ENCODE measurements at regions not wholly inside any gene's neighbourhood (a gene's known extent, or its start where the extent isn't known, plus 50 kb on each side); places are given as distances from the start of the nearest gene placed in this dataset.

- DNase-seq: no peak
- Histone ChIP-seq H3K18ac (ENCODE audit: low read depth in 1 of 2, low read length in 2 of 2) (no peak overlapping the region), H2BK5ac (ENCODE audit: low read depth, low read length, poor library complexity, severe bottlenecking) (no peak overlapping the region), H3K9ac (ENCODE audit: low read length) (no peak overlapping the region), H3K4me3 (ENCODE audit: insufficient read depth in 1 of 2, low read depth in 1 of 2, low read length in 2 of 2) (no peak overlapping the region), H3K36me3 (ENCODE audit: control insufficient read depth in 1 of 2, insufficient read depth in 2 of 2, low read depth in 1 of 2, low read length in 2 of 2) (no peaks in the 10 kb centered on the region), H4K8ac (ENCODE audit: low read length) (no peak overlapping the region), H3K14ac (ENCODE audit: low read length in 2 of 2) (no peak overlapping the region), H3K79me1 (replicated peaks; ENCODE audit: low read length, poor library complexity, severe bottlenecking) (no peaks in the 10 kb centered on the region), H2AK5ac (ENCODE audit: low read length, severe bottlenecking) (peak overlapping the region; percentile 58), H3K4me2 (ENCODE audit: low read length, poor library complexity, severe bottlenecking) (no peak overlapping the region), H3K4me1 (ENCODE audit: control insufficient read depth, insufficient read depth, low read depth, low read length) (peaks cover 1% of the 10 kb centered on the region), H3K23ac (ENCODE audit: low read length in 2 of 2) (no peak overlapping the region), H2BK15ac (ENCODE audit: low read depth, poor library complexity, severe bottlenecking) (no peak overlapping the region), H3K27ac (ENCODE audit: low read length, poor library complexity, severe bottlenecking) (no peak overlapping the region), H2BK120ac (ENCODE audit: low read depth, low read length) (no peak overlapping the region), H2BK12ac (ENCODE audit: low read length in 2 of 2) (no peak overlapping the region), H2AFZ (ENCODE audit: low read depth, low read length) (no peak overlapping the region), H3K27me3 (ENCODE audit: control insufficient read depth in 1 of 2, insufficient read depth in 1 of 2, low read length in 2 of 2) (no peaks in the 10 kb centered on the region), H4K91ac (ENCODE audit: low read length) (no peak overlapping the region), H3K4ac (ENCODE audit: low read depth in 1 of 2, low read length in 2 of 2) (no peak overlapping the region), H3K9me3 (ENCODE audit: control insufficient read depth, low read length) (no peaks in the 10 kb centered on the region)
- 71% methylated on average over 1 of the region's 2 CpGs for WGBS
Measured at GRCh38 chr12:82609234-82609914, 77.3 kb upstream of the TMTC2 start.

DNA sequence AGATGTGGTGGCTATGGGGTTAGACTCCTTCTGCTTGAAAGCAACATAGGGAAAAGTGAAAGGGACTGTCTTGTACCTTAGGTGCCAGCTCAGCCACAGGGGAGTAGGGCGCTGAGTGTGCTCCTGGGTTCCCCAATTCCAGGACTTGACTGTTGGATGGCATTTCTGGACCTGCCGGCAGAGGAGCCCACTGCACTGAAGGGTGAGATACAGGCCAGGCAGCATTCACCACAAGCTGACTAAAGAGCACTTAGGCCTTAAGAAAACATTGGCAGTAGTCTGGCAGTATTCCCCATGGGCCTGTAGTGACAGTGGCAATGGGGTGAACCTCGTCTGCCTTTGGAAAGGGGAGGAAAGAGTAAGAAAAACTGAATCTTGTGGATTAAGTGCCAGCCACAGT lies 67.1 kb upstream of the TMTC2 start:
- no peak overlapping the region for H2BK5ac ChIP-seq (ENCODE audit: low read depth, low read length, poor library complexity, severe bottlenecking)
- no peaks in the 10 kb centered on the region for H3K4me1 ChIP-seq (ENCODE audit: control insufficient read depth, insufficient read depth, low read depth, low read length)
- no peak overlapping the region for H3K9ac ChIP-seq (ENCODE audit: low read length)
- H2AK5ac ChIP-seq (ENCODE audit: low read length, severe bottlenecking): no peak overlapping the region
- no peak overlapping the region for H3K18ac ChIP-seq (ENCODE audit: low read depth in 1 of 2, low read length in 2 of 2)
- no peak overlapping the region for H3K27ac ChIP-seq (ENCODE audit: low read length, poor library complexity, severe bottlenecking)
- no peak overlapping the region for H4K91ac ChIP-seq (ENCODE audit: low read length)
- DNase-seq: no peak
- H3K4me3 ChIP-seq (ENCODE audit: insufficient read depth in 1 of 2, low read depth in 1 of 2, low read length in 2 of 2): no peak overlapping the region
- no peak overlapping the region for H2AFZ ChIP-seq (ENCODE audit: low read depth, low read length)
- H2BK15ac ChIP-seq (ENCODE audit: low read depth, poor library complexity, severe bottlenecking): no peak overlapping the region
- no peaks in the 10 kb centered on the region for H3K27me3 ChIP-seq (ENCODE audit: control insufficient read depth in 1 of 2, insufficient read depth in 1 of 2, low read length in 2 of 2)
- no peaks in the 10 kb centered on the region for H3K79me1 ChIP-seq (replicated peaks; ENCODE audit: low read length, poor library complexity, severe bottlenecking)
- H3K36me3 ChIP-seq (ENCODE audit: control insufficient read depth in 1 of 2, insufficient read depth in 2 of 2, low read depth in 1 of 2, low read length in 2 of 2): no peaks in the 10 kb centered on the region
- H3K9me3 ChIP-seq (ENCODE audit: control insufficient read depth, low read length): no peaks in the 10 kb centered on the region
- 71% methylated on average over 3 of the region's 3 CpGs for WGBS
- H4K8ac ChIP-seq (ENCODE audit: low read length): no peak overlapping the region
- H3K14ac ChIP-seq (ENCODE audit: low read length in 2 of 2): no peak overlapping the region
- H3K4me2 ChIP-seq (ENCODE audit: low read length, poor library complexity, severe bottlenecking): no peak overlapping the region
- H3K4ac ChIP-seq (ENCODE audit: low read depth in 1 of 2, low read length in 2 of 2): no peak overlapping the region
- no peak overlapping the region for H2BK120ac ChIP-seq (ENCODE audit: low read depth, low read length)
- no peak overlapping the region for H3K23ac ChIP-seq (ENCODE audit: low read length in 2 of 2)
- no peak overlapping the region for H2BK12ac ChIP-seq (ENCODE audit: low read length in 2 of 2)

DNA sequence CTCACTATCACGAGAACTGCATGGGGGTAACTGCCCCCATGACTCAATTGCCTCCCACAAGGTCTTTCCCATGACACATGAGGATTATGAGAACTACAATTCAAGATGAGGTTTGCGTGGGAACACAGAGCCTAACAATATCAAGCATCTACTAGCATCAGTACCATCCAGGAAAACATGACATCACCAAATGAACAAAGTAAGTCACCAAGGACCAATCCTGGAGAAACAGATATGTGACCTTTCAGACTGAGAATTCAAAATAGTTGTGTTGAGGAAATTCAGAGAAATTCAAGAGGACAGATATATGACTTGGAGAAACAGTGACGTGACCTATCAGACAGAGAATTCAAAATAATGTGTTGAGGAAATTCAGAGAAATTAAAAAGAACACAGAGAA lies 65.8 kb upstream of the TMTC2 start:
- Histone ChIP-seq H2AFZ (ENCODE audit: low read depth, low read length) (no peak overlapping the region), H3K4me1 (ENCODE audit: control insufficient read depth, insufficient read depth, low read depth, low read length) (no peaks in the 10 kb centered on the region), H3K27me3 (ENCODE audit: control insufficient read depth in 1 of 2, insufficient read depth in 1 of 2, low read length in 2 of 2) (no peaks in the 10 kb centered on the region), H3K18ac (ENCODE audit: low read depth in 1 of 2, low read length in 2 of 2) (no peak overlapping the region), H2BK120ac (ENCODE audit: low read depth, low read length) (no peak overlapping the region), H4K91ac (ENCODE audit: low read length) (no peak overlapping the region), H3K23ac (ENCODE audit: low read length in 2 of 2) (no peak overlapping the region), H2BK15ac (ENCODE audit: low read depth, poor library complexity, severe bottlenecking) (no peak overlapping the region), H3K4me3 (ENCODE audit: insufficient read depth in 1 of 2, low read depth in 1 of 2, low read length in 2 of 2) (no peak overlapping the region), H2BK12ac (ENCODE audit: low read length in 2 of 2) (no peak overlapping the region), H4K8ac (ENCODE audit: low read length) (no peak overlapping the region), H2AK5ac (ENCODE audit: low read length, severe bottlenecking) (no peak overlapping the region), H3K27ac (ENCODE audit: low read length, poor library complexity, severe bottlenecking) (no peak overlapping the region), H3K79me1 (replicated peaks; ENCODE audit: low read length, poor library complexity, severe bottlenecking) (no peaks in the 10 kb centered on the region), H3K4me2 (ENCODE audit: low read length, poor library complexity, severe bottlenecking) (no peak overlapping the region), H3K14ac (ENCODE audit: low read length in 2 of 2) (no peak overlapping the region), H3K9ac (ENCODE audit: low read length) (no peak overlapping the region), H2BK5ac (ENCODE audit: low read depth, low read length, poor library complexity, severe bottlenecking) (no peak overlapping the region), H3K36me3 (ENCODE audit: control insufficient read depth in 1 of 2, insufficient read depth in 2 of 2, low read depth in 1 of 2, low read length in 2 of 2) (no peaks in the 10 kb centered on the region), H3K9me3 (ENCODE audit: control insufficient read depth, low read length) (no peaks in the 10 kb centered on the region), H3K4ac (ENCODE audit: low read depth in 1 of 2, low read length in 2 of 2) (no peak overlapping the region)
- WGBS: 79% methylated on average over 3 of the region's 3 CpGs
- DNase-seq: no peak

DNA sequence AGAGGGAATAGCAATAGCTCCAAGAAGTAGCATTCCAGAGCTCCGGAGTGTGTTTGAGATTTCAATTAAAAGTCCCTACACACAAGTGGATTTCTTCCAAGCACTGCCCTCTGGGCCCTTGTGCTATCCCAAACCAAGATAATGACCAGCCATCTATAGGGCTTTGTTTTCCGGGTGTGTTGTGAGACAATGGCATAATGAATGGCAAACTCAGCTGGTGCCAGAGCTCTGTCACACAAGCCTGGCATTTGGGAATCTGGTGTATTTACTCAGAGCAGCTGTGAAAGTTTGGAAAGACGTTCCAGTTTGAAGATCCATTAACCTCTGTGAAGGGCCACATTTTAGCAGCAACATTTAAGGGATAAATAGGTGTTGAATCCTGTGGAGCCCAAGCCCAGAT lies 61.2 kb upstream of the TMTC2 start:
- Histone ChIP-seq H3K27ac (ENCODE audit: low read length, poor library complexity, severe bottlenecking) (no peak overlapping the region), H3K79me1 (replicated peaks; ENCODE audit: low read length, poor library complexity, severe bottlenecking) (no peaks in the 10 kb centered on the region), H3K27me3 (ENCODE audit: control insufficient read depth in 1 of 2, insufficient read depth in 1 of 2, low read length in 2 of 2) (no peaks in the 10 kb centered on the region), H2BK15ac (ENCODE audit: low read depth, poor library complexity, severe bottlenecking) (no peak overlapping the region), H2AK5ac (ENCODE audit: low read length, severe bottlenecking) (no peak overlapping the region), H3K4me2 (ENCODE audit: low read length, poor library complexity, severe bottlenecking) (no peak overlapping the region), H3K4ac (ENCODE audit: low read depth in 1 of 2, low read length in 2 of 2) (no peak overlapping the region), H2BK12ac (ENCODE audit: low read length in 2 of 2) (no peak overlapping the region), H3K4me1 (ENCODE audit: control insufficient read depth, insufficient read depth, low read depth, low read length) (peaks cover 2% of the 10 kb centered on the region), H2AFZ (ENCODE audit: low read depth, low read length) (no peak overlapping the region), H2BK5ac (ENCODE audit: low read depth, low read length, poor library complexity, severe bottlenecking) (no peak overlapping the region), H3K18ac (ENCODE audit: low read depth in 1 of 2, low read length in 2 of 2) (no peak overlapping the region), H3K9ac (ENCODE audit: low read length) (no peak overlapping the region), H3K4me3 (ENCODE audit: insufficient read depth in 1 of 2, low read depth in 1 of 2, low read length in 2 of 2) (no peak overlapping the region), H4K91ac (ENCODE audit: low read length) (no peak overlapping the region), H3K14ac (ENCODE audit: low read length in 2 of 2) (no peak overlapping the region), H3K23ac (ENCODE audit: low read length in 2 of 2) (no peak overlapping the region), H2BK120ac (ENCODE audit: low read depth, low read length) (no peak overlapping the region), H3K9me3 (ENCODE audit: control insufficient read depth, low read length) (no peaks in the 10 kb centered on the region), H4K8ac (ENCODE audit: low read length) (no peak overlapping the region), H3K36me3 (ENCODE audit: control insufficient read depth in 1 of 2, insufficient read depth in 2 of 2, low read depth in 1 of 2, low read length in 2 of 2) (no peaks in the 10 kb centered on the region)
- 66% methylated on average over 3 of the region's 3 CpGs for WGBS
- no peak for DNase-seq

Data from mesenchymal stem cell (in vitro differentiated cells and primary cell).